SH-SY5Y (cell line): ENCODE measurements at regions not wholly inside any gene's neighbourhood (a gene's known extent, or its start where the extent isn't known, plus 50 kb on each side); places are given as distances from the start of the nearest gene placed in this dataset.
A peak's percentile ranks its signal among the peaks of the same experiment; 100 is the strongest.

Experiments used
- GATA2 ChIP-seq: IDR thresholded peaks from 2 replicates; pipeline ENCODE4 v1.6.1; 2011; ENCODE audit warnings: mild to moderate bottlenecking, low read depth, low read length
- GATA3 ChIP-seq: IDR thresholded peaks from 2 replicates; pipeline ENCODE4 v1.6.1; 2011; ENCODE audit warnings: low read depth, mild to moderate bottlenecking, low read length, moderate library complexity

- TF ChIP-seq GATA2 = peak; percentile 30; the same call in 1 of the 2 replicates
- TF ChIP-seq GATA3 = no peak
Measured at GRCh38 chr12:25788707-25789442, 169.6 kb upstream of the RASSF8 start.
